SIG-M5 (cell line): ENCODE measurements at regions not wholly inside any gene's neighbourhood (a gene's known extent, or its start where the extent isn't known, plus 50 kb on each side); places are given as distances from the start of the nearest gene placed in this dataset.

Experiments used
- DNase-seq: peaks from one replicate; lab custom pipeline; 2025; lab: John Stamatoyannopoulos, UW

GRCh38 chr14:71498212-71498611 lies 434.0 kb upstream of the RGS6 start:
- DNase-seq = no peak

- DNase-seq = no peak
Observed at GRCh38 chr14:71499018-71499417, 433.2 kb upstream of the RGS6 start.

GRCh38 chr14:71507681-71508080 lies 424.5 kb upstream of the RGS6 start:
- no peak for DNase-seq

- no peak for DNase-seq
Observed at GRCh38 chr14:71508901-71509300, 423.3 kb upstream of the RGS6 start.

GRCh38 chr14:71511152-71511551 lies 421.1 kb upstream of the RGS6 start:
- no peak for DNase-seq

- no peak for DNase-seq
Observed at GRCh38 chr14:71514941-71515919, 417.0 kb upstream of the RGS6 start.

GRCh38 chr14:71521238-71522135 lies 410.7 kb upstream of the RGS6 start:
- no peak for DNase-seq

GRCh38 chr14:71523630-71524319 lies 408.5 kb upstream of the RGS6 start:
- DNase-seq = no peak

GRCh38 chr14:71524320-71524982 lies 407.8 kb upstream of the RGS6 start:
- DNase-seq = no peak

- DNase-seq = no peak
Observed at GRCh38 chr14:71525663-71526221, 406.5 kb upstream of the RGS6 start.

- no peak for DNase-seq
Observed at GRCh38 chr14:71526388-71526787, 405.8 kb upstream of the RGS6 start.

GRCh38 chr14:71527838-71528237 lies 404.4 kb upstream of the RGS6 start:
- no peak for DNase-seq

GRCh38 chr14:71529848-71530247 lies 402.4 kb upstream of the RGS6 start:
- no peak for DNase-seq

GRCh38 chr14:71532344-71532743 lies 399.9 kb upstream of the RGS6 start:
- no peak for DNase-seq

- DNase-seq = no peak
Observed at GRCh38 chr14:71532790-71533189, 399.4 kb upstream of the RGS6 start.

- no peak for DNase-seq
Observed at GRCh38 chr14:71533390-71533789, 398.8 kb upstream of the RGS6 start.

- no peak for DNase-seq
Observed at GRCh38 chr14:71533800-71534199, 398.4 kb upstream of the RGS6 start.

GRCh38 chr14:71534506-71534905 lies 397.7 kb upstream of the RGS6 start:
- no peak for DNase-seq

- DNase-seq = no peak
Observed at GRCh38 chr14:71536015-71536740, 396.1 kb upstream of the RGS6 start.

- no peak for DNase-seq
Observed at GRCh38 chr14:71536927-71537772, 395.1 kb upstream of the RGS6 start.
